Fibroblast of gingiva (primary cell): ENCODE measurements at regions not wholly inside any gene's neighbourhood (a gene's known extent, or its start where the extent isn't known, plus 50 kb on each side); places are given as distances from the start of the nearest gene placed in this dataset.

ENCODE experiments used
- DNase-seq: peaks from one replicate; pipeline ENCODE4 v3.0.0-alpha.2; 2011; ENCODE audit warnings: low read depth

DNA sequence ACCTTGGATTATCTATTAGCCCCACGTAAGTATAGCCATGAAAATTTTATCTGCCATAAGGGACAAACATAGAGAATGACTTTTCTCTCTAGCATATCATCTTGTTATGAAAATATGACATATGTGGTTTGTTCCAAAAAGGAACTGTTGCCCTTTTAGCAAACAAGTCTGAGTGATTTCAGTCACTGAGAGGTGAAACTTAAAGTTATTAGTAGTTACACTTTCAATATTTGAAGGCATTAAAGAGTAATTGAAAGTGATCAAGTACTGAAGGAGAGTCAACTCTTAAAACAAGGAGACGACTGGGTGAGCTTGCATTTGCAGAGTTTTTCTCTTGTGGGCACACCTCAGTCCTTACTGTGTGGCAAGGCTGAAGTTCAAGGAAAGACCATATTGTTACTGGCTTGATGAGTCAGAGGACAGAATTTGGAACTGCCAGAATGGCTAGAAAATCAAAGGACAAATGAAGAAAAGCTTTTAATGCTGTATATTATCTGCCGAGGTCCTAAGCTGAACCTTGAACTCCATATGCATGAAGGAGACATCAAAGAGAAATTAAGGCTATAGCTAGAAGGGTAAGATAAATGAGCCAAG is 205.1 kb upstream of the EMCN start:
- DNase-seq: no peak

DNA sequence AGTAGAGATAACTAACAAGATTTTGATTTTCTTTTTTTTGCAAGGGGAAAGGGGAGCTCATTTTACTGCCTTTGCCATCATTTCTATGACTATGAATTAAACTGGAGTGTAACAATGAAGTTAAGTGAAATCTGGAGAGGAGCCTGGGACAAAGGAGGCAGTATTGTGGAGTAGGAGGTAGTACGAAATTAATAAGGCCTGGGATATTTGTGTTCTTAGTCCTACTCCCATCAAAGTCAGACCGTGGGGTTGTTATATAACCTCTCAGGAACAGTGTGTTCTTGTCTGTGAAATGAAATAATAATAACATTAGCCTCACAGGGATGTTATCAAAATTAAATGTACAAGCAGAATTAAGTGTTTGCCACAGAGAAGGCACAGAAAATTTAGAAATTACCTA is 204.3 kb upstream of the EMCN start:
- DNase-seq: no peak

DNA sequence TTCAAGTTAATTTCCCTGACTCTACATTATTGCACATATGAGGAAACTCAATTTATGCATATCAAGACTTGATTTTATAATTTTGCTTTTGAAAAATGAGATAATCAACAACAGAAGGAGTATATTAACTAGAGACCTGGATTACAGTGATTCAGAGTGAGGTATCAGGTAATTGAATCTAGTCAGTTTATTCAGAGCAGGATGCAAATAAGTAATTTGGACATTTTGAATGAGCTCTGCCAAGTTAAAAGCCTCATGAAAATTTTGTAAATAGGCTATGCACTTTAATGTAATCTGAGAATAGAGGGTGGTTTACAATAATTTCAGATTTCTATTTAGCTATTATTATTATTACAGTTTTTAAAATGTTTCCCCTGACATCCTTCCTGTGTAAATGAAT is 203.7 kb upstream of the EMCN start:
- DNase-seq: no peak

DNA sequence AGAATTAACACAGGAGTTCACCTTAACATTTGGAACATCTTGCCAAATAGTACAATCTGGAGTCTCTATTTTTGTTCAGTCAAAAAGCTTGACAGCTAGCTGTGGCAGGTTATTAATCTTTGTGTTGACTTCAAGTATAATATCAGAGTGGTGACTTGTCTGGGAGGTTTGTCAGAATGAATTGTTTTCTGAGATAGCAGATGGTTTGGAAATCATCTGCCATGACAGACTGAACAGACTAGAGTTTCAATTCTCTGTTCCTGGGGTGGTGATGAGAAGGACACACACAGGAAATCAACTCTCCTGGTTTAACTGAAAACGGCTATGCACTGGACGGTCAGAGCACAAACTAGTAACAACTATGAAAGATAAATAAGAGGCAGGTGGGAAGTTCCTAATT is 203.3 kb upstream of the EMCN start:
- DNase-seq: no peak

DNA sequence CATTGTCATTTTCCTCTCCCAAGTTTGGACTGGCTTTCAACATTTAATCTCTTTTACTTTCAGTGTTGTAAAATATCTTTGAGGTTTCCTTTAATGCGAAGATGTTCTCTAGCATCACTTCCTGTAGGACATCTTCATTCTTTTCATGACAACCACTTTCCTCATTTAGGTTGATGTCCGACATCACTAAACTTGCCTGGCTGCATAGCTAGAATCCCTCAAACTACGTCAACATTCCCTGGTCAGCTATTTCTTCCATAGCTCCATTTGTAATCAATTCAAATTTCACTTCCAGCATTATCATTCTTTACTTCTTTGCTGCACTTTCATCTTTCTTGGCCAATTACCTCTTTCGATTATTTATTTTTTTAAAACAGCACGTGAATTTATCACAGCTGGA is 198.6 kb upstream of the EMCN start:
- no peak for DNase-seq

DNA sequence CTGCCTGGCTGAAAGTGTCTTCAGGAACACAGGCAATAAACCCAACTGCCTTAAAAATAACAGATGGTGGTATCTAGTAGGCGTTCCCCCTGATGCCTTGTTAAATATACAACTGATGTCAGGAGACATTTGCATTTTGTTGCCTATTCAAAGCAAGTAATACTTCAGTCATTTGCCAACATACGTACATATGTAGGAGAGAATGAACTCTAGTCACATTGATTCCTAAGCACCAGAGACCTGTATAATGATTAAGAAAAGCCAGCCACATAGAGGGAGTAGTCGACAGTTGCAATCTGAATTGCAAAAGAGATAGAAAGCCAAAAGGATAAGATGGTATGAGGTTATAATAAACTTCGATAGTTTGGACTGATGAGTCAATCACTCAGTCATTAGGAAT is 191.0 kb upstream of the EMCN start:
- no peak for DNase-seq

DNA sequence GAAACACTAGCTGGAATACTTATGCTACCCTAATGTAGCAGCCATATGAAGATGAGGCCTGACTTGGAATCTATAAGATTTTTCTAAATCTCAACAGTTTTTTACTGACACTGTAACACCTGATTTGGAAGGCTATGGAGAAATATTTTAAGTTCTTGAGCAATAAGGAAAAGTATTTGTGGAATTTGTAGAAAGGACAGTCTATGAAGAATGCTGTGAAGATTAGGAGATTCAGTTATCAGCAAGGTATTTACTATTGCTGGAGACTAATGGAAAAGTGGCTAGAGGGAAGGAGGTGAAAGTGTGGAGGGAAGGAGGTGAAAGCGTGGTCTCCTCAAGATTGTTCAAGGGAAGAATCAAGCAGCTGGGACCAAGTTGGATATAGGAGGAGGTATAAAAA is 190.0 kb upstream of the EMCN start:
- no peak for DNase-seq

DNA sequence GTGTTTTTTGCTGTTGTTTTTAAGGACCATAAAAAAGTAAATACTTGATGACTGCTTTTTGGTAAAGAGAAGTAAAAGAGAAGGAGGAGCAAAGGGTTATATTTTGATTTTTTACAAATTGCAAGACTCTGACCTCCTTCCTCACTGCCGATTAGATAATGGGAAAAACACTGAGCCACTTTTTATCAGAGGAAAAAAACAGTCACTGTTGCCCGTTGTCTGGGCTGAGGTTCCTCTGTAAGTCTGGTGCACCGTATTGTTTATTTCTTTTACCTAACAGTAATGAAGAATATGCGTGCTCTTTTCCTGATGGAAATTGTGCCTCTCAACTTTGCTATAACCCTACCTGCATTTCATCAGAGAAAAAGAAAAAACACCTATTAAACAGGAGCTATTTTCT is 178.7 kb upstream of the EMCN start:
- no peak for DNase-seq

DNA sequence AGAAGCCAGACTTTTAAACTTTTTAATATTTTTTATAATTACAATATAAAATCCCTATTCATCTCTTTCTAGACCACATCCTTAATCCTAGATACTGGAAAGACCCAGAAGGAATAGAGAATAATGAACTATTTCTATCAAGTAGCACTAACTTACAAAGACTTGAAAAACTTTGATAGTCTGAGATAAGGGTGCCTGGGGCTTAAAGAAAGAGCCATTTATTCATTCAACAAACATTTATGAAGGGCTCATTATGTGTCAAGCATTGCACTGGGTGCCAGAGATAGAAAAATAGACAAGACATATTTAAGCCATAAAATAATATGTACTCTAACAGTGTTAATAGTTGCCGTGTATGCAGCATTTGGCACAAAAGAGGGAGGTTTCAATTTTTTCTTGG is 178.0 kb upstream of the EMCN start:
- no peak for DNase-seq

DNA sequence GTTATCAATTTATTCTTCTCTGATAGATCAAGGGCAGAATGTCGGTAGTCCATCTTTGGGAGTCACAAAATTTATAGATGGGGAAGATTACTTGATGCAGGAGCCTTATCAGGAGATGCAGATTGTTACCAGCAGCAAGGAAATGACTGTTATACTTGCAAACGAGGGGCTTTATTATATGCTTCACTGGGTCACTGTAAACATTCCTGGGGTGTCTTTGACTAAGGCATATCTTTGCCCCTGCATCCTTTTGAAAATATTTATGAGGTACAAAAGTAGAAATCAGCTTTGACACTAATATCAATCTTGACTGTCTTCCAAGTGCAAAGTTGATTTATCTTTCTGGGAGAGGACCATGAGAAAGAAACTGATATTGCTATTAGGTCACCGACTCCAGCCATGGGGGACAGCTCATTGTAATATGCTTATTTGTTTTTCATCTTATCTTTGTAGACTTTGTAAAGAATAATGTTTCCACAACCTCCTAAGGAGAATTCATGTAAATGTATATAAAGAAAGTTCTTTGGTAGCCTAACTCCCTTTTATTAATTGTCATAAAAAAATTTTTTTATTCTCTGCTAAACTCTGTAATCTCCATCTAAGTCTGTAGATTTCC is 177.3 kb upstream of the EMCN start:
- DNase-seq: no peak

DNA sequence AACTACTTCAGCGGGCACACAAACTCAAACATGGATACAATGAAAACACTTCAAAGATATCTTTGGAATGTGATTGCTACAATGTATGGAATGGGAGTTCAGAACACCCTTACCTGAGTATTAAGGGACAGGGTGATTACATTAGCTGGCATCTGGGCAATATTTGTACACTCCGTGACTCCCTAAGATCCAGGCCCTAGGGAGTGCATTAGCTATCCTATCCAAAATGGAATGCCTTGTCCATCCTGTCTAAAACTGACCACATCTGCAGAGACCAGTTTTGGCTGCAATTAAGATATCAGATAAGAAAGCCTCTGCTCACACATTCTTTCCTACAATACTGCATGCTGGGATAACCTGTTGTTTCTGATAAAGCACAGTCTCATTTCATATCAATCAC is 176.6 kb upstream of the EMCN start:
- no peak for DNase-seq

DNA sequence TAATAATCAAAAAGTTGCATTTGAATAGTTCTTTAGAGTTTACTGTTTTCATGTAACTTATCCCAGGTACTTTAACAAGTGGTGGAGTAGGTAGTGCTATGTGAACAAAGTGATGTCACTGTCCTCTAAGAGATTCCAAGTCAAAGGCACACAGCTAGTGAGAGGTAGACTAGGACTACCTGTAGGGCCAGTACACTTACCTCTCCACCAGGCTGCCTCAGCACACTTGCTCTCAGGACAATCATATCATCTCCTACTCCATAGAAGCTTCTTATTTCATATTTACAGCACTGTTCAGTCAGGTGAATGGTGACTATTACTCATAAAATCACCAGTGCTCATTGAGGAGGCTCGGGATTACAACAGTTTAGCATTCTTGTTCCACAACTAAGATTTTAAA is 173.0 kb upstream of the EMCN start:
- no peak for DNase-seq

DNA sequence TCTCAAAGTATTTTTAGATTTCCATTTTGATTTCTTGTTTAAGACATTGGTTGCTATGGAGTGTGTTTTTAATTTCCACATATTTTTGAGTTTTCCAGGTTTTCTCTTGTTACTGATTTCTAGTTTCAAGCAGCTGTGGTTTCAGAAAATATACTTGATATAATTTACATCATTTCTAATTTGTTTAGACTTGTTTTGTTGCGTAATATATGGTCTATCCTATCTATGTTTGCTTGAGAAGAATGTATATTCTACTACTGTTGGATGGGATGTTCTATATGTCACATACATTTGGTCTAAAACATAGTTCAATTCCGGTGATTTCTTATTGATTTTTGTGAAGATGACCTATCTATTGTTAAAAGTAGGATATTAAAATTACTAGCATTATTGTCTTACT is 170.5 kb upstream of the EMCN start:
- DNase-seq: peak; percentile 16

DNA sequence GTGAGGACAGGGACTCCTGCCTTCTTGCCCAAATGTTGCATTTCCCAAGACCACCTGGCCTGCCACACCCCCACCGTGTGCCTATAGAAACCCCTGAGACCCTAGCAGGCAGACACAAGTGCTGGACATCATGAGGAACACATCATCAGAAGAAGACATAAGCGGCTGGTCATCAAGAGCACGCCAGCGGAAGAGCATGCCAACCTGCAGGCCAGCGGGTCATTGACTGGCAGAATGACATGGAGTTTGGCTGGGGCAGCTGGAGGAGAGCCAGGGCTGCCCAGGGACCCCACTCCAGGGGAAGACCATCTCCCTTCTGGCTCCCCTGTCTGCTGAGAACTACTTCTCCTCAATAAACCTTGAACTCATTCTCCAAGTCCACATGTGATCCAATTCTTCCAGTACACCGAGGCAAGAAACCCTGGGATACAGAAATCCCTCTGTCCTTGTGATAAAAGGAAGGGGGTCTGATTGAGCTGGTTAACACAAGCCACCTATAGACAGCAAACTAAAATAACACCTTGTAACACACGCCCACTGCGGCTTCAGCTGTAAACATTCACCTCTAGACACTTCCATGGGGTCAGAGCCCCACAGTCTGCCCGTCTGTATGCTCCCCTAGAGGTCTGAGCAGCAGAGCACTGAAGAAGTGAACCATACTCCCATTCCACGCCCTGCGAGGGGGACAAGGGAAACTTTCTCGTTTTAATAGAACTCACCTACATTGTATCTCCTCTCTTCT is 164.8 kb upstream of the EMCN start:
- no peak for DNase-seq

DNA sequence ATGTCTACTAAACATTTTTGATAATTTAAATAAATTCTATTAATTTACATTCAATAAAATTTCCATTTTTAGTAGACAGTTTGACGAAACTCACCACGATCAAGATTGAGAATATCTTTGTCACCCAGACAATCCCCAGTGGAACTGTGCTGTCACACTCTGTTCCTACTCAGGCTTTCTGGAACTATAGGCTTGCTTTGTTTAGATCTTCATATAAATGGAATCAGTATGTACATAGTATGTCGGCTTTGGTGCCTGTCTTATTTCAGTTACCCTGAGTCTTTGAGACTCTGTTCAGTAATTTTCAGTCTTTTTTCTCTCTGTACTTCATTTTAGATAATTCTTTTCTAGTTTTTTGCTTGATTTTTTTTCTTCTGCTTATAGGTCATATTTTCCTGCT is 163.5 kb upstream of the EMCN start:
- DNase-seq: no peak

DNA sequence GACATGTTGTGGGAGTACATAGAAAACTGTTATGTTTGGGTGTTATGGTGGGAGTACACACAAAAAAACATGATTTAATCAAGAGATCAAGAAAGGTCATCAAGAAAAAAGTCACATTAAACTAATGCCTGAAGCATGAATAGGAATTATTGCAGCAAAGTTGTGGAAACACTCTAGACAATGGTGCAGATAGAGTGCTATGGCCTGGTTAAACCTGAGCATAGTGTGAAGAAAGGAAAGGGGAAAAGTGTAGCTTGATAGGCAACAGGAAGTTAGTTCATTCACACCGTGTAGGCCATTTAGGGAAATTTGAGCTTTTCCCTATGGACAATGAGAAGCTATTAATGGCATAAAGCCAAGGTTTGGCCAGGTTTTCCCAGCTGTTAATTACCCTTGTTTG is 162.1 kb upstream of the EMCN start:
- DNase-seq: no peak

DNA sequence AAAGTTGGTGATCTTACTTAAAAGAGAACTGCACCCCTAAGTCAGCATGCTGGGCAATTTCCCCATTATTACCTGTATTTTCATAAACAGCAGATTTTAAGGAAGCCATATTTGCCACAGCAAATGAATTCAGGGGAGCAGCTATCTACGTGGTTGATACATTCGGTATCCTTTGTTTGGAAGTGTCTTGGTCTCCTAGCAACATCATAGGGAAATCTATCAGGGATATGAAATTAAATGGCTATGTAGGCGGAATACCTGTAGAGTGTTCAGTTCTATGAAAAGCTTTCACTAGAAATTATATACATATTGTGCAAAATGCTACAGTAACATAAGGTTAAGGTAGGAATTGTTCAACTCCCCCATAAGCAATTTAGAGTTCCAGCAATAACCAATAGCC is 157.2 kb upstream of the EMCN start:
- DNase-seq: no peak

DNA sequence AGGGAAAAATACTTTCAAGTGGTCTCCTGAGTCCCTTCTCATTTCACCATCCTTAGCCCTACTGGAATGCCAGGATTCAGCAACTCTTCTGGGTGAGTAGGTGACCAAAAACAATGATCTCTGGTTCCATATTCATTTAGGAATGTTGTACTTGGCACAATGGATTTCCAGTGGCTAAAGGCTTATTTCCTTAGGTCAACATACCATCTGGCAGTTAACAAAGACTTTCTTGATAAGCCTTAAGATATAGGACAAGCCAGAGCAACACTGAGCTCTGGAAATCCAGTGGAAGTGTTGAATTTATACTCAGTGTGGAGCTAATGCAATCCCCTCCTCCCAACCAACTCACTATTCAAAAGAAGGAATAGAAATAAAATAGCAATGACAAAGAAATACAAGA is 139.4 kb upstream of the EMCN start:
- no peak for DNase-seq

DNA sequence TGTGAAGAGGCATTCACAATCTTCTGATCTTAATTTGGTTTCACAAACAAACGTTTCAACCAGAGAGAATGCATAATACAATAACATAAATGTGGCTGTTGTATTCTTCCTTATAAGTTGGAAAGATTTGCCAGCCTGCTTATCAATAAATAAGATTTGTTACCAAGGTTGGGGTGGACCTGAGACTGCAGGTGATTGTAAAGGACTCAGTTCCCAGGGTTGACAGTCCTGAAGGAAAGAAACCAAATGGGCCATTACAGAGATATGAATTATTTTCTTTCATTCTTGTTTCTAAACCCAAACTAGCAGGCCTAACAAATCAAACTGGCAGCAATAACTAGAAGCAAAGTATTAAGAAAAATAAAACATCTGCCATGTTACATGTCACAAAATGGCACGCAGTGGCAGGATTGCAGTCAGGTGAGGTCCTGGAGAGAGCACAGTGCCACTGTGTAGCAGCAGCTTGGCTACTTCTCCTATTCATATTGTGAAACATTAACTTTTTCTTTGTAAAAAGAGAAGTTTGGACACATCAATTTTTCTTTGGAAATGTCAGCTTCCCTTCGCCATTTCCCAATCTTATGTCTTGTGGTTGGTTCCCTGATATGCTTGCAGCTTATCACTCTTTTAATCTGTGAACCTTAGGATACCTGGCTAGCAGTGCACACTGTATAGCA is 133.8 kb upstream of the EMCN start:
- DNase-seq: no peak

DNA sequence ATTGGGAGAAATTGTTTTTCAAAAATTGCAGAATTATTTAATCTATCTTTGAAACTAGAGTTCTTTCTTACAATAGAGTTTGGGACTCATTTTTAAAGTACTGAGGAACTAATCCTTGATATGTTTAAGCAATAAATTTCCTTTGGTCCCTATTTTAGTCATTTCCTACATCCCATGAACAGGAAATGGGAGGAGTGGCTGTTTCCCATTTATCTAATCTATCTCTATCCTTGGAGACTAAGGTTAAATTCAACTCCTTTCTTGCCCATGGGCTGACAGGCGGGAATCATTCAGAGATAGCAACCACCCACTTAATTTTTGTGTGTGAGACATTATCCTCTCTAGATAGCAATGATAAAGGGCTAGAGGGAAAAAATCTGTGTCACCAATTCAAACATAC is 131.6 kb upstream of the EMCN start:
- no peak for DNase-seq

DNA sequence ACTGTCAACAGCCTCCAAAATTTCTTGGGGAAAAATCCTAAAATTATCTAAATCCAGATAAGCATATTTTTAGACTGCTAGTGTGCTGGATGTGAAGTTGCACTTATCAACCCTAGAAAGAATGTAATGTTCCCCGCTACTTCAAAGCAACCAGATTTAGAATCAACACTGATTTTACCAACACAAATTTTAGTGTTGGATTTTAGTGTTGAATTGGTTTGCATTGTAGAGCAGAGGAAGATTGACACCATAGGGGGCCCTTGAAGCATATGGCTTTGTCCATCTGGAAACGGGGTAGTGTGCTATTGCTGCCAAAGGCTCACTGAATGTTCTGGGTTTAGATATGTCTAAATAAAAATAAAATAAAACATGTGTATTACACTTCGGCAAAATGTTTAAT is 126.3 kb upstream of the EMCN start:
- DNase-seq: no peak

DNA sequence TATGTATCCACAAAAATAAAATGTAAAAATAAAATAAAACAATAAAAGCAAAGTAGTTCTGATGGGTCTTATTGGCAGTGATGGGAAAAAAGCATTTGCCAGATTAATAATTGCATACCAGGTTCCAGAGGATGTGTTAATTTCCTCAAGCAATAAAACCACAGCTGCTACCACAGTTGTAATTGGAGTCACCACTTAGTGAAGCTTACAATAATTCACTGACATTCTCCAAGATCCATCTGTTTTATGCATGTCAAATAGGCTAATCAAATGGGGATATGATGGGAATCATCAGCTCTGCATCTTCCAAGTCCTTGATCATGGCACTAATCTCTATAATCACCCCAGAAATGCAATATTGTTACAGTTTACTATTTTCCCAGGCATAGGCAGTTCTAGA is 123.5 kb upstream of the EMCN start:
- no peak for DNase-seq

DNA sequence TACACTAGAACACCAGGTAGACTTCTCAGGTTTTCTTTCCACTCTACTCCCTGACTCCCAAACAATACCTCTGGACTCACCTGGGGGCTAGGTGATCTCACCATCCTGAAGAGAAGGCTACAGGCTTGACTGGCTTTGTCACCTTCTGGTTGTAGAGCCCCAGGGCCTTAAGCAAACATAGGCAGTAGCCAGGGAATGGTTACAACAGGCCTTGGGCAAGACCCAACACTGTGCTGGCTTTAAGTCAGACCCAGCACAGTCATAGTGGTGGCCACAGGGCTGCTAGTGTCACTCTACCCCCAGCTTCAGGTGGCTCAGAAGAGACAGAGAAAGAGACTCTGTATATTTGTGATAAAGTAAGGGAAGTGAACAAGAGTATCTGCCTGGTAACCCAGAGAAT is 118.1 kb upstream of the EMCN start:
- DNase-seq: no peak
